Sciatic nerve (tissue), 2 donors: ENCODE measurements at regions not wholly inside any gene's neighbourhood (a gene's known extent, or its start where the extent isn't known, plus 50 kb on each side); places are given as distances from the start of the nearest gene placed in this dataset.

Experiments
- ATAC-seq: fragments of 200-7000 bp; cut with Tn5 transposase; one replicate; pipeline ENCODE4 v1.9.1; 2020; ENCODE audit warnings: mild to moderate bottlenecking, moderate library complexity
- DNase-seq: peaks from one replicate; pipeline ENCODE4 v3.0.0-alpha.2; 2020; ENCODE audit warnings: low spot score
- intact Hi-C: fragments of 100-400 bp; cut with DNase I; formaldehyde crosslinking; loops from one replicate; pipeline ENCODE4 v1.14.2; 2022
- donor health status: DM: no; HTN: no; CAD: no.
- donor health status: DM: no; HTN: no; CAD: no.

DNA sequence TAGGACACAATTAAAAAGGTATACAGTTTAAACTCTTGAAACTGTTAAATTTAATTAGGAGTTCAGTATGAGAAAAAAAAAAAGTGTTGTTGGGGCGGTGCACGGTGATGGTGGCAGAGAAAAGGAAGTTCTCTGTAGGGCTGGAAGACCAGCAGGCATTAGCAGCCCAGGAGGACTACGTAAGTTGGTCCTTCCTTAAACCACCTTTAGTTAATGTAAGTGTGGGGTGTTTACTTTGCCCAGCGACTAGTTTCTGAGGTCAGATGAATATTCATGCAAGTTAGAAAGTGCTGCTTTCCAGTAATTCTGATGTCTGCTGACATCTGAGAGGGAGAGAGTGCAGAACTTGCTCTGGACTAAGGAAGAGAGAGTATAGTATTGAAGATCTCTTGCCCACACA is 54.9 kb downstream of the NKX2-1 start:
- DNase-seq = no peak

GRCh38 chr14:36462890-36463289 is 57.1 kb downstream of the NKX2-1 start:
- intact Hi-C loops = loop anchor here (5.0 kb wide), 1 partner anchor 466 kb away; no protein-coding TSS in a partner anchor
- ATAC-seq (no peak), DNase-seq (no peak)

More for the DNA sequence above, 54.9 kb downstream of the NKX2-1 start:
- intact Hi-C loops = no loop called here
- ATAC-seq = no peak

DNA sequence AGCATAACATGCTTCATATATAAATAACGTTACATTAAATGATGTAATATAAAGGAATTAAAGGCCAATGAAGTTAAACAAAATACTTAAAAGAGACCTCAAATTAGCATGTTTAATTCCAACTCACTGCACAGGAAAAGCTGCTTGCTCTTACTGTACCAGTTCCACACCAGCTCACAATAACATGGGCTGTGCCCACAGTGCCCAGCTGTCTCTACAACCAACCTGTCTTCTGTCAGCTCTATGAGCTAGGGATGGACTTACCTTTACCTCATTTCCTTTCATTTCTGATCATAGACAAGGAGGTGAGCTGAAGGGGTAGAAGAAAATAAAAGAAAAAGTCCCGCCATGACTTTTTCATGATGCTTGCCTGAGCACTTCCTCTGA is 64.8 kb downstream of the NKX2-1 start:
- ATAC-seq (no peak), DNase-seq (no peak)
- intact Hi-C loops = no loop called here

- DNase-seq (no peak), ATAC-seq (peak; percentile 62)
- intact Hi-C loops = no loop called here
These were observed 65.3 kb downstream of the NKX2-1 start for GRCh38 chr14:36454599-36455240.

- ATAC-seq (no peak), DNase-seq (no peak)
- intact Hi-C loops = no loop called here
These were observed 67.2 kb downstream of the NKX2-1 start for GRCh38 chr14:36452860-36453259.

GRCh38 chr14:36451310-36452065 is 68.5 kb downstream of the NKX2-1 start:
- intact Hi-C loops = no loop called here
- DNase-seq = no peak
- ATAC-seq = peak; percentile 15

GRCh38 chr14:36450550-36450949 is 69.5 kb downstream of the NKX2-1 start:
- intact Hi-C loops = no loop called here
- no peak for DNase-seq
- no peak for ATAC-seq

GRCh38 chr14:36449903-36450302 is 70.1 kb downstream of the NKX2-1 start:
- DNase-seq (no peak), ATAC-seq (no peak)
- intact Hi-C loops = no loop called here

GRCh38 chr14:36443374-36443773 is 76.7 kb downstream of the NKX2-1 start:
- ATAC-seq (no peak), DNase-seq (no peak)
- intact Hi-C loops = no loop called here

DNA sequence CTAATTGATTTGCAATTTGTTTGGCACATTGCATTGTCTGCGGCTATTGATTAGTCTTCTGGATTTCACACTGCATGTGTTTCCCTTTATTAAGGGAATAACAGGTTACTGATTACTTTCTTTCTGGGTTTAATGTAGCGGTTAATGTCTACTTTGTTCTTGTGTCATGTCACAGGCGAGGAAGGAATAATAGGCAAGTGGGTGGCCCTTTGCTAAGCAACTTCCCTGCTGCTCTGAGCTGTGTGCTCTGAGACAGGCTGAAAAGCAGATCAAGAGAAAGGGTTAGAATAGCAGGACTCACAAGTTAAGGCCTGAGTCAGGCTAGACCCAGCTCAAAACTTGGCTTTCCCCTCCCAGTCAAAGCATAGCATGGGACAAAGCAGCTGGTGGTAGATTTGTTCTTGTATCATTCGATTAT is 77.2 kb downstream of the NKX2-1 start:
- DNase-seq (no peak), ATAC-seq (no peak)
- intact Hi-C loops = no loop called here

DNA sequence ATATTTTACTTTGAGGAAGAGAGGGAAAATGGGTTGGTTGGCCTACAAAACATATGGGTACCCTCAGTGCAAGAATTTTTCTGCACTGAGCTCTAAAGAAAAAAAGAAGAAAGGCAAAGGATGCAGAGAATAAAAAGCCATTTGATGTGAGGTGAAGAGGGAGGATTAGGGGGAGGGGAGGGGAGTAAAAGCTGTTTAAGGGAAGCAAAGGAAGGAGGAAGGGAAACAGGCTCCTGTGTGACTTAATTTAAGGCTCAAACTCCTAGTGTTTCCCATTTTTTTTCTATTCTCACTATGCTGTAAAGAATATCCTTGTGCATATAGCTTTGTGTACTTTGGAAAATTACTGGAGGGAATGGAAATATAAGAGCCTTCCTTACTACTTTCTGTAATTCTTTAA is 78.7 kb downstream of the NKX2-1 start:
- ATAC-seq = no peak
- no peak for DNase-seq
- intact Hi-C loops = no loop called here

GRCh38 chr14:36439766-36440165 is 80.3 kb downstream of the NKX2-1 start:
- DNase-seq = no peak
- ATAC-seq = no peak

GRCh38 chr14:36438883-36439282 is 81.1 kb downstream of the NKX2-1 start:
- no peak for DNase-seq
- intact Hi-C loops = no loop called here
- no peak for ATAC-seq

More at GRCh38 chr14:36439766-36440165, 80.3 kb downstream of the NKX2-1 start:
- intact Hi-C loops = no loop called here

DNA sequence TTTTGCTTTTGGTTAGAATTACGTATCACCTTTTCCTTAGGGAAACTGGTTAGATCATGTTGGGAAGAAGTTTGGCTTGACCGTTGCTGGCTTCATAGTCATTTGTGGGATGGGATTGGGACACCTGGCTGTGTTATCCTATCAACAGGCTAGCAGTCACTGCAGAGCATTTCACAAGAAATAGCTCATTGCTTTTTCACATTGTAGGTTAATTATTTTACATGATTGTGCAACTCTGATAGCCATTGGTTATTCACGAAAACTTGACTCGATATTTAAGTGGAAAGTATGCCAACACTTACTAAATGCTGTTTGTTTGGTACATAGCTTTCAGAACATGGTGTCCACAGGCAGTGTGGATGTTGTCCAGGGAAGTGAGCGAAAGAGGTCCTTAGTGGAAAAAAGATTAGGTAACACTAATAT is 89.4 kb downstream of the NKX2-1 start:
- intact Hi-C loops = no loop called here
- ATAC-seq = no peak
- DNase-seq = no peak

GRCh38 chr14:36430169-36430568 is 89.9 kb downstream of the NKX2-1 start:
- ATAC-seq = no peak
- intact Hi-C loops = no loop called here
- no peak for DNase-seq

DNA sequence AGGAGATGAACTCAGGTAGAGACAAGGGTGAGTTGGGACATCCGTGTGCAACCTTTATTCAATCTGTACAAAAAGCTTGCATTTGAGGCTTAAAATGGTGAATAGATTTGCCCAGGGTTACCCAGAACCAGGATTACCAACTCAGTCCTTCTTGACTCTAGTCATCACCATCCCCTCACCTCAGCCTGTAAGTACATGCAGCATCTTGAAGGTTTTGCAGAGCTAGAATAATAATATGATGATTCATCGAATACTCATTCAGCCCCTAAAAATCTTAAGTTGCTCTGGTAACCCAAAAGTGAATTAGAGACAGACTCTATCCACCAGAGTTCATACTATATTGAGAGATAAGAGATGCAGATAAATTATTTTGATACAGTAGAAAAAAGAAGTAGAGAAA is 90.3 kb downstream of the NKX2-1 start:
- DNase-seq (no peak), ATAC-seq (no peak)
- intact Hi-C loops = no loop called here

DNA sequence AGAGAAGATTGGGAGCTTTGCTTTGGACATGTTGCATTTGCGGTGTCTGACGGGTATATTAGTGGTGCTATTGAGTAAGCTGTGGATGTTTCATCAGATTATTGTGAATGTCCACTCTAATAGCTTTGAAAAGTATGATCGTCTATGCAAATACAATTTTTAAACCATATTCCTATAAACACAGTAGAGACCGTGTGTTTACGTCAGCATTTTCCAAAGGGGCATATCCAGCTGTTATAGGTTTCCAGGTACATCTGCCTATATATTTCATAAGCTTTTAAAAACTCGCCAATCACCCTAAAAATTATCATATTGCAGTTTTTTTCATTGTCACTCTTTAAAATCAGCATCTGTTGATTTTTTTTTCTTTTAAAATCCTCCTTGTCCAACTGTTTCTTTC is 91.7 kb downstream of the NKX2-1 start:
- DNase-seq = no peak
- intact Hi-C loops = no loop called here
- no peak for ATAC-seq

DNA sequence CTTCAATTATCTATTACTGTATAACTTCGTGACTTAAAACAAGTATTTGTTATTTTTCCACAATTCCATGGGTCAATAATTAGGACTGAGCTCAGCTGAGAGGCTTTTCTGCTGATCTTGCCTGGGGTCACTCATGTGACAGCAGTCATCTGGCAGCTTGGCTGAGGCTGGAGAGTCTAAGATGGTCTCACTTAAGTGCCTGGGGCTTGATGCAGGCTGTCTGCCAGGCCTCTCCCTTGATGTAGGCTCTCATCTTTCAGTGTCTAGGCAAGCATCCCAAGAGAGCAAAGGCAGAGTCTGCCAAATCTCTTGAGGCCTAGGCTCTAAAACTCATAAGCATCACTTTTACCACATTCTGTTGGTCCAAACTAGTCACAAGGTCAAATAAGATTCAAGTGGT is 93.2 kb downstream of the NKX2-1 start:
- DNase-seq = no peak
- intact Hi-C loops = no loop called here

DNA sequence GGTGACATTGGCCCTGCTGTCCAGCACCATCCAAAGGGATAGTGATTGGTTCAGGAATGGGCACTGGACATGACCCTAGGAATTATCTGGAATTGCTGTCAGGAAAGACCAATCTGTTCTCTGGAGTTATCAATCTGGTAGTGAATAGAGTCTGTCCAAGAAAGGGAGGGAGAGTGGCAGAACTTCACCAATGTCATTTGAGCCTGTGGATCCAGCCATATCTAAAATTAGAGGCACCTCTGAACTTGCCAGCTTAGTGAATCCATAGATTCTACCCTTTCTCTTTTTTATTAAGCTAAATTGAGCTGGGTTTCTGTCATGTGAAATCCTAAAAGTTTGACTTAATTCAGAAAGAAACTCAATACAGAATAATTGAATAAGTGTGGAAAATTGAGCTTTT is 93.9 kb downstream of the NKX2-1 start:
- DNase-seq = no peak
- intact Hi-C loops = no loop called here
- no peak for ATAC-seq

More for the DNA sequence above, 93.2 kb downstream of the NKX2-1 start:
- no peak for ATAC-seq

DNA sequence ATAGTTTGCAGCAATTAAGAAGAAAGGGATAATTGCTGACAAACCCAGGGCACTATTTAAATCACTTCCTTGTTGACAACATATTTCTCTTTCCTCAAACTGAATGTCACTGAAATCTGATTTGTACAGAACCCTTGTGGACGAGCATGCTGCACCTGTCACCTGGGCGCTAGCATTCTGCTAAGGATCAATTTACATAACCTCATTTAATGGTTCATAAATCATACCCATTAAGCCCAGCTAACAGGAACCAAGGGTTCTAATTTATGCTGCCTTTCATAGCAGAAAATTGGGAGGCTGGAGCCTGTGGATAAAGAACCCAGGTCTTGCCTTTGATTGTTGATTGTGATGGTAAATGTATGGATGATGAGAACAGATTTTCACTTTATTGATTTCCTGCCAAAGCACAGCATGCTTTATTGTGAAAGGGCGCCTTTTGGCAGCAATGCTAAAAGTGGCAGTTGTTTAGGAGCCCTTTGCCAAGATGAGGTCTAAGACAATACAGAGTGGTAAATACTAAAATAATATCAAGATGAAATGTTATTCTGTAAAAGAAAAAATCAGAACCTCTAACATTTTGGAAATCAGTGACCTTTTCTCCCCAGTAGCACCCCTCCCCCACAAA is 95.4 kb downstream of the NKX2-1 start:
- intact Hi-C loops = no loop called here
- ATAC-seq (no peak), DNase-seq (no peak)
